Neural cell (in vitro differentiated cells): ENCODE measurements at regions not wholly inside any gene's neighbourhood (a gene's known extent, or its start where the extent isn't known, plus 50 kb on each side); places are given as distances from the start of the nearest gene placed in this dataset.

Source experiments
- H2AFZ ChIP-seq: fragments of 200-600, 300-800 bp; sonication (generic), shearing (Covaris generic); 2 replicates; pipeline ENCODE4 v1.6.0; 2014; ENCODE audit warnings: low read depth, mild to moderate bottlenecking, antibody characterized with exemption, low read length, moderate library complexity
- H3F3A ChIP-seq: fragments of 200-600 bp; shearing (Covaris generic); 2 replicates; pipeline ENCODE4 v1.6.1; 2016; ENCODE audit warnings: mild to moderate bottlenecking, moderate library complexity, mixed read lengths, antibody characterized with exemption, low read length; ENCODE audit not compliant: insufficient read depth, poor library complexity, severe bottlenecking
- H3K27ac ChIP-seq: fragments of 200-600, 300-800 bp; sonication (generic), shearing (Covaris generic); 2 replicates; pipeline ENCODE4 v1.5.1; 2014; ENCODE audit warnings: mild to moderate bottlenecking, low read length, moderate library complexity
- H3K27me3 ChIP-seq: fragments of 300-800, 200-600 bp; sonication (generic), shearing (Covaris generic); 2 replicates; pipeline ENCODE4 v1.6.0; 2014; ENCODE audit warnings: mild to moderate bottlenecking, low read depth, low read length, moderate library complexity; ENCODE audit not compliant: insufficient read depth
- H3K36me3 ChIP-seq: fragments of 300-800, 200-600 bp; sonication (generic), shearing (Covaris generic); 2 replicates; pipeline ENCODE4 v1.5.1; 2014; ENCODE audit warnings: mild to moderate bottlenecking, antibody characterized with exemption, low read length, moderate library complexity; ENCODE audit not compliant: insufficient read depth
- H3K4me2 ChIP-seq: fragments of 300-800, 200-600 bp; sonication (generic), shearing (Covaris generic); 2 replicates; pipeline ENCODE4 v1.6.0; 2014; ENCODE audit warnings: mild to moderate bottlenecking, low read length
- H3K4me3 ChIP-seq: fragments of 300-800, 200-600 bp; sonication (generic), shearing (Covaris generic); 2 replicates; pipeline ENCODE4 v1.5.1; 2014; ENCODE audit warnings: mild to moderate bottlenecking, low read length, moderate library complexity
- H3K79me2 ChIP-seq: fragments of 200-600 bp; shearing (Covaris generic); replicated peaks from 2 replicates; pipeline ENCODE4 v1.6.0; 2014; ENCODE audit warnings: mild to moderate bottlenecking, low read length, moderate library complexity; ENCODE audit not compliant: insufficient read depth
- H3K9ac ChIP-seq: fragments of 300-800, 200-600 bp; sonication (generic), shearing (Covaris generic); 2 replicates; pipeline ENCODE4 v1.6.1; 2016; ENCODE audit warnings: mild to moderate bottlenecking, low read length, mixed read lengths
- H3K9me2 ChIP-seq: fragments of 200-600 bp; shearing (Covaris generic); 2 replicates; pipeline ENCODE4 v1.6.1; 2016; ENCODE audit warnings: mild to moderate bottlenecking, low read length, mixed read lengths; ENCODE audit not compliant: insufficient read depth
- H3K9me3 ChIP-seq: fragments of 200-600, 300-800 bp; sonication (generic), shearing (Covaris generic); 2 replicates; pipeline ENCODE4 v1.6.1; 2016; ENCODE audit warnings: mild to moderate bottlenecking, mixed run types, low read length, moderate library complexity, mixed read lengths
- H4K20me1 ChIP-seq: fragments of 200-600 bp; shearing (Covaris generic); 2 replicates; pipeline ENCODE4 v1.6.1; 2016; ENCODE audit warnings: mild to moderate bottlenecking, mixed run types; ENCODE audit not compliant: insufficient read depth
- EP300 ChIP-seq: fragments of 450-650 bp; conservative IDR thresholded peaks from 2 replicates; pipeline ENCODE4 v1.6.1; 2014; ENCODE audit warnings: antibody characterized with exemption, mild to moderate bottlenecking, moderate library complexity; ENCODE audit not compliant: poor library complexity, severe bottlenecking
- EZH2 ChIP-seq: fragments of 200-600, 300-800 bp; shearing (Covaris generic), sonication (generic); IDR thresholded peaks from 2 replicates; pipeline ENCODE4 v1.6.1; 2014; ENCODE audit warnings: antibody characterized with exemption, low read length, borderline replicate concordance, mild to moderate bottlenecking; ENCODE audit not compliant: insufficient read depth, poor library complexity, severe bottlenecking
- MXI1 ChIP-seq: fragments of 450-650 bp; conservative IDR thresholded peaks from 2 replicates; pipeline ENCODE4 v1.6.1; 2014; ENCODE audit warnings: antibody characterized with exemption, mild to moderate bottlenecking; ENCODE audit not compliant: poor library complexity, severe bottlenecking
- POLR2AphosphoS5 ChIP-seq: IDR thresholded peaks from 2 replicates; pipeline ENCODE4 v1.6.1; 2012
- RAD21 ChIP-seq: fragments of 450-650 bp; conservative IDR thresholded peaks from 2 replicates; pipeline ENCODE4 v1.6.1; 2014; ENCODE audit warnings: antibody characterized with exemption, mild to moderate bottlenecking, moderate library complexity
- SMC3 ChIP-seq: fragments of 450-650 bp; conservative IDR thresholded peaks from 2 replicates; pipeline ENCODE4 v1.6.1; 2014; ENCODE audit warnings: antibody characterized with exemption, mild to moderate bottlenecking, moderate library complexity; ENCODE audit not compliant: poor library complexity
- TAF1 ChIP-seq: IDR thresholded peaks from 2 replicates; pipeline ENCODE4 v1.6.1; 2012; ENCODE audit warnings: low read depth
- TF ChIP-seq, protein P1 (sequence below): fragments of 450-650 bp; IDR thresholded peaks from 2 replicates; pipeline ENCODE4 v1.5.1; 2014; ENCODE audit warnings: antibody characterized with exemption, mild to moderate bottlenecking, moderate library complexity; ENCODE audit not compliant: poor library complexity, severe bottlenecking
- TF ChIP-seq, protein P2 (sequence below): IDR thresholded peaks from 2 replicates; pipeline ENCODE4 v1.6.1; 2012; ENCODE audit warnings: borderline replicate concordance

- no peaks in the 10 kb centered on the region for H3K9me2 ChIP-seq
- H3K4me2 ChIP-seq, result no peak overlapping the region
- no peaks in the 10 kb centered on the region for H3K9me3 ChIP-seq
- no peak overlapping the region for H3K9ac ChIP-seq
- no peak overlapping the region for H3K4me3 ChIP-seq
- no peaks in the 10 kb centered on the region for H4K20me1 ChIP-seq
- no peaks in the 10 kb centered on the region for H3K36me3 ChIP-seq
- no peaks in the 10 kb centered on the region for H3K27me3 ChIP-seq
- no peaks in the 10 kb centered on the region for H3F3A ChIP-seq
- no peak overlapping the region for H3K27ac ChIP-seq
- no peak overlapping the region for H2AFZ ChIP-seq
- TF ChIP-seq, protein P1, sequence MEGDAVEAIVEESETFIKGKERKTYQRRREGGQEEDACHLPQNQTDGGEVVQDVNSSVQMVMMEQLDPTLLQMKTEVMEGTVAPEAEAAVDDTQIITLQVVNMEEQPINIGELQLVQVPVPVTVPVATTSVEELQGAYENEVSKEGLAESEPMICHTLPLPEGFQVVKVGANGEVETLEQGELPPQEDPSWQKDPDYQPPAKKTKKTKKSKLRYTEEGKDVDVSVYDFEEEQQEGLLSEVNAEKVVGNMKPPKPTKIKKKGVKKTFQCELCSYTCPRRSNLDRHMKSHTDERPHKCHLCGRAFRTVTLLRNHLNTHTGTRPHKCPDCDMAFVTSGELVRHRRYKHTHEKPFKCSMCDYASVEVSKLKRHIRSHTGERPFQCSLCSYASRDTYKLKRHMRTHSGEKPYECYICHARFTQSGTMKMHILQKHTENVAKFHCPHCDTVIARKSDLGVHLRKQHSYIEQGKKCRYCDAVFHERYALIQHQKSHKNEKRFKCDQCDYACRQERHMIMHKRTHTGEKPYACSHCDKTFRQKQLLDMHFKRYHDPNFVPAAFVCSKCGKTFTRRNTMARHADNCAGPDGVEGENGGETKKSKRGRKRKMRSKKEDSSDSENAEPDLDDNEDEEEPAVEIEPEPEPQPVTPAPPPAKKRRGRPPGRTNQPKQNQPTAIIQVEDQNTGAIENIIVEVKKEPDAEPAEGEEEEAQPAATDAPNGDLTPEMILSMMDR, result no peak
- TF ChIP-seq POLR2AphosphoS5 (no peak), SMC3 (no peak), MXI1 (no peak)
- TF ChIP-seq, protein P2, sequence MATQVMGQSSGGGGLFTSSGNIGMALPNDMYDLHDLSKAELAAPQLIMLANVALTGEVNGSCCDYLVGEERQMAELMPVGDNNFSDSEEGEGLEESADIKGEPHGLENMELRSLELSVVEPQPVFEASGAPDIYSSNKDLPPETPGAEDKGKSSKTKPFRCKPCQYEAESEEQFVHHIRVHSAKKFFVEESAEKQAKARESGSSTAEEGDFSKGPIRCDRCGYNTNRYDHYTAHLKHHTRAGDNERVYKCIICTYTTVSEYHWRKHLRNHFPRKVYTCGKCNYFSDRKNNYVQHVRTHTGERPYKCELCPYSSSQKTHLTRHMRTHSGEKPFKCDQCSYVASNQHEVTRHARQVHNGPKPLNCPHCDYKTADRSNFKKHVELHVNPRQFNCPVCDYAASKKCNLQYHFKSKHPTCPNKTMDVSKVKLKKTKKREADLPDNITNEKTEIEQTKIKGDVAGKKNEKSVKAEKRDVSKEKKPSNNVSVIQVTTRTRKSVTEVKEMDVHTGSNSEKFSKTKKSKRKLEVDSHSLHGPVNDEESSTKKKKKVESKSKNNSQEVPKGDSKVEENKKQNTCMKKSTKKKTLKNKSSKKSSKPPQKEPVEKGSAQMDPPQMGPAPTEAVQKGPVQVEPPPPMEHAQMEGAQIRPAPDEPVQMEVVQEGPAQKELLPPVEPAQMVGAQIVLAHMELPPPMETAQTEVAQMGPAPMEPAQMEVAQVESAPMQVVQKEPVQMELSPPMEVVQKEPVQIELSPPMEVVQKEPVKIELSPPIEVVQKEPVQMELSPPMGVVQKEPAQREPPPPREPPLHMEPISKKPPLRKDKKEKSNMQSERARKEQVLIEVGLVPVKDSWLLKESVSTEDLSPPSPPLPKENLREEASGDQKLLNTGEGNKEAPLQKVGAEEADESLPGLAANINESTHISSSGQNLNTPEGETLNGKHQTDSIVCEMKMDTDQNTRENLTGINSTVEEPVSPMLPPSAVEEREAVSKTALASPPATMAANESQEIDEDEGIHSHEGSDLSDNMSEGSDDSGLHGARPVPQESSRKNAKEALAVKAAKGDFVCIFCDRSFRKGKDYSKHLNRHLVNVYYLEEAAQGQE, result no peak
- no peaks in the 10 kb centered on the region for H3K79me2 ChIP-seq
Measured at GRCh38 chr7:68038621-68039314, 1042.1 kb downstream of the TYW1 start.

DNA sequence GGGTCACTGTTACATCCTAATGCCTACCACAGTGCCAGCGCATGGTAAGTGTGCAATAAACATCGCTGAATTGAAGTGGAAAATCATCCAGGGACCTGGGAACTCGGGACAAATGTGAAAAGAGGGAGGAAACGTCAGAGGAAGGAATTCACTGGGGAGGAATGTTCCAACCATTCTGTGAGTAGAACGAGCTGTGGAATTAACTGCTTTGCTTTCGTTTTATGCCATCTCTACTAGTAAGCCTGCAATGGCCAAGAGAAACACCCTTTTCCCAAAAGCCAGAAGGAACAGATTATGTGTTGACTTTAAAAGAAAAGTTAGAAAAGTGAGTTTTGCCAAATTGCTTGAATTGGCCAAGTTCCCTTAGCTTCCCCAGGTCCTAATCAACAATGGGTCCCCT, 1044.9 kb downstream of the TYW1 start:
- no peak overlapping the region for H3K4me3 ChIP-seq
- H3K9me2 ChIP-seq, result no peaks in the 10 kb centered on the region
- TF ChIP-seq SMC3 (no peak), POLR2AphosphoS5 (no peak), RAD21 (no peak), TAF1 (no peak), EZH2 (no peak), EP300 (no peak), MXI1 (no peak)
- TF ChIP-seq, protein P1, result no peak
- TF ChIP-seq, protein P2, result no peak
- H3K36me3 ChIP-seq, result no peaks in the 10 kb centered on the region
- H3K27ac ChIP-seq, result no peak overlapping the region
- H3K9ac ChIP-seq, result no peak overlapping the region
- no peak overlapping the region for H3K4me2 ChIP-seq
- no peaks in the 10 kb centered on the region for H3K79me2 ChIP-seq
- no peak overlapping the region for H2AFZ ChIP-seq
- no peaks in the 10 kb centered on the region for H3K27me3 ChIP-seq
- H4K20me1 ChIP-seq, result no peaks in the 10 kb centered on the region
- no peaks in the 10 kb centered on the region for H3K9me3 ChIP-seq
- H3F3A ChIP-seq, result no peaks in the 10 kb centered on the region
